Right atrium auricular region (tissue), 2 donors: ENCODE measurements at regions not wholly inside any gene's neighbourhood (a gene's known extent, or its start where the extent isn't known, plus 50 kb on each side); places are given as distances from the start of the nearest gene placed in this dataset.
"Not testable (repeated sequence)": the region's sequence is repeated elsewhere in the genome, so short reads cannot be mapped to it uniquely, and the experiment has no call there.

ENCODE experiments used
- DNase-seq: peaks from one replicate; pipeline ENCODE4 v3.0.0-alpha.2; 2019; ENCODE audit warnings: low spot score
- H3K27ac ChIP-seq, 2 donors: fragments of 200-600 bp; sonication (generic); 1 replicate in 1 of 2; 2 replicates in 1 of 2; pipeline ENCODE4 v1.5.1; 2016 to 2019
- H3K27me3 ChIP-seq, 2 donors: fragments of 200-600 bp; sonication (generic); one replicate each; pipeline versions ENCODE4 v1.5.1 to v1.6.0; 2017 to 2019
- H3K36me3 ChIP-seq: fragments of 200-600 bp; sonication (generic); one replicate; pipeline ENCODE4 v1.5.1; 2016
- H3K4me1 ChIP-seq, 2 donors: fragments of 200-600 bp; sonication (generic); one replicate each; pipeline versions ENCODE4 v1.5.1 to v1.6.0; 2017 to 2019
- H3K4me3 ChIP-seq, 2 donors: fragments of 200-600 bp; sonication (generic); 1 replicate in 1 of 2; 2 replicates in 1 of 2; pipeline ENCODE4 v1.5.1; 2017 to 2019; ENCODE audit warnings: mild to moderate bottlenecking in 1 of 2, moderate library complexity in 1 of 2
- H3K9me3 ChIP-seq, 2 donors: fragments of 200-600 bp; sonication (generic); one replicate each; pipeline ENCODE4 v1.5.1; 2019
- CTCF ChIP-seq, 2 donors: fragments of 200-600 bp; sonication (generic); IDR thresholded peaks; one replicate each; pipeline ENCODE4 v1.5.1; 2019; ENCODE audit warnings: antibody characterized with exemption in 2 of 2

DNA sequence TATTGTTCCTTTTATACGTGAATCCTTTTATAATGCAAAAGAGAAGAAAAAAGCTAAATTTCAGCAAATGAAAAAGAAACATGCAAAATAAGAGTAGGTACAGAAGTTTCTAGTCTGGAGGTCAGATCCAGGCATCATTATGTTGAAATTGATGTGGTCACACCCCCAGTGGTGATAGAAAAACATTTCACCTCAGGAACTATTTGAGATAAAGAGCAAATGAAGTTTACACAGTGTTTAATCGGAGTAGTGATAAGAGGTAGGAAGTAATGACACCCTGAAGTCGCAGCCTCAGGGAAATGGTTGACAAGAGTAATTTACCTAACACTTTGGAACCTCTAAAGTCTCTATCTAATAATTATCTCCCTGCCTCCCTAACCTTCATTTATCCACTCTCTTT is 536.0 kb upstream of the STEAP1 start:
- Histone ChIP-seq H3K27ac (no peak overlapping the region), H3K9me3 (no peaks in the 10 kb centered on the region), H3K4me3 (no peak overlapping the region), H3K36me3 (no peaks in the 10 kb centered on the region), H3K4me1 (no peaks in the 10 kb centered on the region), H3K27me3 (no peaks in the 10 kb centered on the region)
- DNase-seq = no peak
- no peak for TF ChIP-seq CTCF (IDR thresholded peaks at IDR 0.05)

DNA sequence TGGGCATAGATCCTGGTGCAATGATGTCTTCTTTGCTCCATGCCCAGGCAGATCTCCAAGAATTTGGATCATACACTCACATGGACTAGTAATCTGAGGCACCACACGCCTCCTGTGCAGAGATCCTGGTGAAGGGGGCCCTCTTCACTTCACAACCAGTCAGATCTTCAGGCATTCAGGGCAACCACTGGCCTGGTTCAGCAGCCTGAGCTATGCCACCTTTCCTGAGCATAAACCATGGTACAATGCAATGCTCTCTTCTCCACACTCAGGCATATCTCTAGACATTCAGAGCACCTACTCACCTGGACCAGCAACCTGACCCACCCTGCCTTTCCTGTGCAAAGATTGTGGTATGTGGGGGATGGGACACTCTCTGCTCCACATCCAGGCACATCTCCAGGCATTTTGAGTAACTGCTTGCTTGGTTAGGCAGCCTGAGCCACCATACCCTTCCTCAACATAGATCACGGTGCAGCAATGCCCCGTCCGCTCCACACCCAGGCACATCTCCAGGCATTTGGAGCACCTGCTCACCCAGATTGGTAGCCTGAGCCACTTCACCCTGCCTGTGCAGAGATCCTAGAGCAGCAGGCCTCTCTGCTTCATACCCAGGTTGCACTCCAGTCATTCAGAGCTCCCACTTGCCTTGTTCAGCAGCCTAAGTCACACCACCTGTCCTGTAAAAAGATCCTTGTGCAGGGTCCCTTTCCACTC is 532.2 kb upstream of the STEAP1 start:
- no peak overlapping the region for H3K4me3 ChIP-seq
- no peak for TF ChIP-seq CTCF (IDR thresholded peaks at IDR 0.05)
- H3K27me3 ChIP-seq = no peaks in the 10 kb centered on the region
- no peak for DNase-seq
- H3K27ac ChIP-seq = no peak overlapping the region
- no peaks in the 10 kb centered on the region for H3K36me3 ChIP-seq
- no peaks in the 10 kb centered on the region for H3K9me3 ChIP-seq
- H3K4me1 ChIP-seq = no peaks in the 10 kb centered on the region

GRCh38 chr7:89623018-89623672 is 531.1 kb upstream of the STEAP1 start:
- Histone ChIP-seq H3K36me3 (no peaks in the 10 kb centered on the region), H3K27ac (no peak overlapping the region), H3K27me3 (no peaks in the 10 kb centered on the region), H3K4me3 (no peak overlapping the region), H3K9me3 (no peaks in the 10 kb centered on the region), H3K4me1 (no peaks in the 10 kb centered on the region)
- TF ChIP-seq CTCF (IDR thresholded peaks at IDR 0.05) = peak; percentile 57 to 66
- DNase-seq = no peak

DNA sequence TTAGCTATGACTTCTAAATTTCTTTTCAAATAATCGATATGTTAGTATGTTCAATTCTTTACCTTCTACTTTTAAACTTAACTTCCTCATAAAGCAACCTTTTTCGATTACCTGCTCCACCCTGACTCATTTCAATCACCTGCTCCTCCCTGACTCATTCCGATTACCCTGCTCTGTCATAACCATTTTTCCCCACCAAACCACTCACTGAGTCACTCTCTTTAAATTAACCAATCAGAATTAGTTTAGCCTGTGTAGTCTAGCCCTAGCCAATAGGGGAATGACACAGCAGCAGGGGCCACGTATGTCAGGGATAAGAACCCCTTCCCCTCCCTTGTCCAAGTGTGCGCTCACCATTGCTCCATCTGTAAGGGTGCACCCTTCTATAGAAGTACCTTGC is 530.1 kb upstream of the STEAP1 start:
- H3K4me3 ChIP-seq, H3K36me3 ChIP-seq, DNase-seq, H3K4me1 ChIP-seq, H3K27me3 ChIP-seq, H3K27ac ChIP-seq, H3K9me3 ChIP-seq: not testable (repeated sequence)

GRCh38 chr7:89648509-89648908 is 505.8 kb upstream of the STEAP1 start:
- no peak overlapping the region for H3K4me3 ChIP-seq
- H3K4me1 ChIP-seq = no peaks in the 10 kb centered on the region
- DNase-seq = no peak
- no peaks in the 10 kb centered on the region for H3K9me3 ChIP-seq
- H3K27ac ChIP-seq = no peak overlapping the region
- H3K27me3 ChIP-seq = no peaks in the 10 kb centered on the region
- TF ChIP-seq CTCF (IDR thresholded peaks at IDR 0.05) = no peak
- H3K36me3 ChIP-seq = no peaks in the 10 kb centered on the region

DNA sequence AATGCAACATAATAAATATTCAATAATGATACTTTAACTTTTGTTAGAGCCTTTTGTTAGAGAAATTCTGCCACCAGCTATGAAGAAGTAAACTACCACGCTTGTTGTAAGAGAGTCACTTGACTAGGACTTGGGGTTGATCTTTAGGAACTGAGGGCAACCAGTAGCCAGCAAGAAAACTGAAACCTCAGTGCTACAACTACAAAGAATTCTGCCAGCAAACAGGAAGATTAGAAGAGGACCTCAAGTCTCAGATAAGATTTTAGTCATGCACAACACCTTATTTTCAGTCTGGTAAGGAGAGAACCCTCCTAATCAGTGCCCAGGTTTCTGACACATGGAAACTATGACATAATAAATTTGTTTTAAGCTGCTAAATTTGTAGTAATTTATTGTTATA is 498.3 kb upstream of the STEAP1 start:
- Histone ChIP-seq H3K27me3 (no peaks in the 10 kb centered on the region), H3K36me3 (no peaks in the 10 kb centered on the region), H3K27ac (no peak overlapping the region), H3K4me3 (no peak overlapping the region), H3K4me1 (no peaks in the 10 kb centered on the region), H3K9me3 (no peaks in the 10 kb centered on the region)
- DNase-seq = no peak
- no peak for TF ChIP-seq CTCF (IDR thresholded peaks at IDR 0.05)
